HFFc6 (cell line): ENCODE measurements at regions not wholly inside any gene's neighbourhood (a gene's known extent, or its start where the extent isn't known, plus 50 kb on each side); places are given as distances from the start of the nearest gene placed in this dataset.

Experiments used
- DNase-seq: peaks from one replicate; pipeline ENCODE4 v3.0.0-alpha.2; 2018
- H3K27ac Mint-ChIP-seq: 2 replicates; pipeline ENCODE4 v1.8.0; 2020; ENCODE audit warnings: mild to moderate bottlenecking, mixed read lengths
- H3K27me3 Mint-ChIP-seq: 2 replicates; pipeline ENCODE4 v1.8.0; 2021; ENCODE audit warnings: mild to moderate bottlenecking, moderate library complexity, mixed read lengths; ENCODE audit not compliant: insufficient read depth
- H3K36me3 Mint-ChIP-seq: 2 replicates; pipeline ENCODE4 v1.8.0; 2021; ENCODE audit warnings: low read depth, mixed read lengths
- H3K4me1 Mint-ChIP-seq: 2 replicates; pipeline ENCODE4 v1.8.0; 2020; ENCODE audit warnings: low read depth, mixed read lengths
- H3K4me3 Mint-ChIP-seq: 2 replicates; pipeline ENCODE4 v1.8.0; 2020; ENCODE audit warnings: mild to moderate bottlenecking, moderate library complexity, mixed read lengths
- H3K9me3 Mint-ChIP-seq: 2 replicates; pipeline ENCODE4 v1.8.0; 2020; ENCODE audit warnings: mild to moderate bottlenecking, mixed read lengths
- TF ChIP-seq, protein P1 (sequence below): fragments of 200-600 bp; sonication (generic); IDR thresholded peaks from 2 replicates; pipeline ENCODE4 v1.5.0; 2021; ENCODE audit warnings: antibody characterized with exemption, mild to moderate bottlenecking

DNA sequence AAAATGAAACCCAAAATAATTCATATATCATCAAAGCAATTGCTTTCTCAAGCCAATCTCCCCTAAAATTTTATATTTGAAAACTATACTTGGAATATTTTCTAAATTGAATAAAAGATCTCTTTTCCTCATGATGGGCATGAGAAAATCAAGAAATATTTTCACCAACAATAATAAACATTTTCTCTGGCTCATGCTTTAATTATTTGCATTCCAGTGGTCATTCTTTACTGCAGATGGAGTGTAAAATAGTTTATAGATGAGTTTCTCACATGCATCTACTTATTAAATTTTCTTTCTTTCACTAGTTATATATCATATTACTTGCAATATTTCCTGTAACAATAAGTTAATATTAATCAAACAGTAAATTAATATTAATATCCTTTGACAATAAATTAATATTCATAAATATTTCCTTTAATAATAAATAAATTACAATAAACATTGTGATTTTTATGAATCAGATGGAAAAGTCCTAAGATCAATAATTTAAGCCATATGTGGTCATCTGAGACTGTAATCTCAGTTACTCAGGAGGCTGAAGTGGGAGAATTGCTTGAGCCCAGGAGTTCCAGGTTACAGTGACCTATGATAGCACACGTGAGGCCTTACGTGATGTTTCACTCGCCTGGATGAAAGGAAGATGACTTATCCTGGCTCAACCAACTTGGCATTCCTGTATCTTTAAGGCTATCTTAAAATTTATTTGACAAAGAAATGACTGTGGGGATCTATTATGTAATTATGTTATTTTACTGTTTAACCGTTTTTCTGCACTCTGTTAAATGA is 958.8 kb downstream of the ZPLD1 start:
- TF ChIP-seq, protein P1, sequence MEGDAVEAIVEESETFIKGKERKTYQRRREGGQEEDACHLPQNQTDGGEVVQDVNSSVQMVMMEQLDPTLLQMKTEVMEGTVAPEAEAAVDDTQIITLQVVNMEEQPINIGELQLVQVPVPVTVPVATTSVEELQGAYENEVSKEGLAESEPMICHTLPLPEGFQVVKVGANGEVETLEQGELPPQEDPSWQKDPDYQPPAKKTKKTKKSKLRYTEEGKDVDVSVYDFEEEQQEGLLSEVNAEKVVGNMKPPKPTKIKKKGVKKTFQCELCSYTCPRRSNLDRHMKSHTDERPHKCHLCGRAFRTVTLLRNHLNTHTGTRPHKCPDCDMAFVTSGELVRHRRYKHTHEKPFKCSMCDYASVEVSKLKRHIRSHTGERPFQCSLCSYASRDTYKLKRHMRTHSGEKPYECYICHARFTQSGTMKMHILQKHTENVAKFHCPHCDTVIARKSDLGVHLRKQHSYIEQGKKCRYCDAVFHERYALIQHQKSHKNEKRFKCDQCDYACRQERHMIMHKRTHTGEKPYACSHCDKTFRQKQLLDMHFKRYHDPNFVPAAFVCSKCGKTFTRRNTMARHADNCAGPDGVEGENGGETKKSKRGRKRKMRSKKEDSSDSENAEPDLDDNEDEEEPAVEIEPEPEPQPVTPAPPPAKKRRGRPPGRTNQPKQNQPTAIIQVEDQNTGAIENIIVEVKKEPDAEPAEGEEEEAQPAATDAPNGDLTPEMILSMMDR, result no peak
- Mint-ChIP-seq H3K27ac (no peak overlapping the region), H3K36me3 (no peaks in the 10 kb centered on the region), H3K9me3 (peaks cover 11% of the 10 kb centered on the region), H3K4me3 (no peak overlapping the region), H3K4me1 (no peaks in the 10 kb centered on the region), H3K27me3 (no peaks in the 10 kb centered on the region)
- DNase-seq, result no peak

DNA sequence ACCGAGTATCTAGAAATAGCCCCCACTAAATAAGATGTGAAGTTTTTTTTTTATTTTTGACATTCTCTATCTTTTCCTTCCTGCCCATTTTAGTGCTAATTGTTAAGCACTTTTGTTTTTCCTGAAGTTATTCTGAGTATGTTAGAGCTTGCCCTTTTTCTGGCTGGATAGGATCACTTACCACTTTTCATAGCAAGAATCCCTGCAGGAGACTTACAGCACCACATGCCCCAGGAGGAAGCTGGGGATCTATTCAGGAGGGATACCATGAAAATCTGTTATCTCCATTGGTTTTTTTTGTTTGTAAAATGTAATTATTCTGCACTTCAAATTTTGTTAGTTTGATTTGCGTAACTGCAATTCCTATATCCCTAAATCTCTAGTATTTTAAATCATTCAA is 968.4 kb downstream of the ZPLD1 start:
- TF ChIP-seq, protein P1, result no peak
- H3K4me1 Mint-ChIP-seq, result no peaks in the 10 kb centered on the region
- H3K9me3 Mint-ChIP-seq, result peaks cover 14% of the 10 kb centered on the region
- 0 out of 2 replicates have a peak, but pooled peaks cover 4% of the 10 kb centered on the region for H3K36me3 Mint-ChIP-seq
- no peak overlapping the region for H3K4me3 Mint-ChIP-seq
- no peak overlapping the region for H3K27ac Mint-ChIP-seq
- DNase-seq, result no peak
- H3K27me3 Mint-ChIP-seq, result no peaks in the 10 kb centered on the region

DNA sequence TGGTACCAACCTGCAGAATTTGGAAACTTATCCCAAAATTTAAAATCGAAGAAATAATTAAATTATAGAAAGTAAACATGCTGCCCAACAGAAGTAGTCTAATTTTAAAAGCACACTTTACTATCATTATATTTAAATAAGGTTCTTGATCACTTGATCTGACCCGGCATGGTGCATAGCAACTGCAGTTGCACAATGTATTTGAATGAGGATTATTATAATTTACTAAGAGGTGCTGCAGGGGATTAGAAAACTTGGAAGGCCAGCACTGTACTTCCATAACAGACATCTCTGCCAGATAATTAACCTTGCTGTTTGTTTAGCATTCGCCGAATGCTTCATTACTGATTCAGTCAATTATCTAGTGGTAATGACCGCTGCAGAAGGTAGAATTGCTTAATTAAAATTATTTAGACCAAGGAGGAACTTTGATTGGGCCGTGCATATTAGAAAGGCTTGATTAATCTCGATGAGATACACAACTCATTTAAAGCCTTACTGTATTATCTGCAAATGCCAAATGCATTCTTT is 971.6 kb downstream of the ZPLD1 start:
- no peak for DNase-seq
- H3K36me3 Mint-ChIP-seq, result no peaks in the 10 kb centered on the region
- H3K27ac Mint-ChIP-seq, result no peak overlapping the region
- H3K9me3 Mint-ChIP-seq, result peaks cover 4% of the 10 kb centered on the region; the same call in 1 of the 2 replicates
- H3K27me3 Mint-ChIP-seq, result no peaks in the 10 kb centered on the region
- H3K4me1 Mint-ChIP-seq, result no peaks in the 10 kb centered on the region
- H3K4me3 Mint-ChIP-seq, result no peak overlapping the region
- TF ChIP-seq, protein P1, result no peak

DNA sequence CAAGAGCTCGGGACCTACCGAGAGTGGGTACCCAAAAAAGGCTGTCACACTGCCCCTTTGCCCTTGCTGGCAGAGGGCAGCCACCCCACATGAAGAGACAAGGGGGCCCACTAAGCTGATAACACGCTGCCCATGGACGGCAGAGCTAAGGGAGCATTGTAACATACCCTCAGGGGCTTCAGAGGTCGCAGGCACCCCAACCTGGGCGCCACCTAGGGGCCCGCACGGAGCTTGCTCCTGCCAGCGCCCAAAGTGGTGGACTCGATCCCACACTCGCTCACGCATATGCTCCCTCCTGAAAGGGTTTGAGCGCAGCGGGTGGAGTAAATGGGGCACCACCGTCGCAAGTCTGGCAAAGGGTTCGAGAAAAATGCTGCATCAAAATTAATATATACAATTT is 975.4 kb downstream of the ZPLD1 start:
- no peak overlapping the region for H3K27ac Mint-ChIP-seq
- TF ChIP-seq, protein P1, result no peak
- H3K4me1 Mint-ChIP-seq, result no peaks in the 10 kb centered on the region
- H3K27me3 Mint-ChIP-seq, result no peaks in the 10 kb centered on the region
- no peak for DNase-seq
- no peaks in the 10 kb centered on the region for H3K36me3 Mint-ChIP-seq
- H3K9me3 Mint-ChIP-seq, result no peaks in the 10 kb centered on the region
- H3K4me3 Mint-ChIP-seq, result no peak overlapping the region

DNA sequence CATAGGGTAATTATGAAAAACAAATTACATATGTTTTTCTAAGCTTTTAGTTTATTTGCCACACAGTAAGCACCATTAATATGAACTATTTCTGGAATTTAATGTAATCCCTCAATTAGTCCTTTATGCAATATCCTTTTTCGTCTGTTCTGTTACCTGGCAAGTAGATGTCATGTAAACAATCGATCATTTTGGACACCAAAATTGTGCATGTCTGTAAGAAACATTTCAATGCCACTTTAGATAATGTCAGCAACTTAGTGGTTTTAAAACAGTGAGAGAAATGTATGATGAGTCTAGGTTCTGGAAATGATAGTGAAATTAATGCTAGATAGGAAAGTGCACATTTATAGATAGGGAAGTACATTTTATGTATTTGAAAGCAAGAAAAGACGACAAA is 986.6 kb downstream of the ZPLD1 start:
- no peak overlapping the region for H3K4me3 Mint-ChIP-seq
- no peaks in the 10 kb centered on the region for H3K36me3 Mint-ChIP-seq
- TF ChIP-seq, protein P1, result no peak
- no peaks in the 10 kb centered on the region for H3K27me3 Mint-ChIP-seq
- peaks cover 13% of the 10 kb centered on the region; the same call in 1 of the 2 replicates for H3K9me3 Mint-ChIP-seq
- H3K27ac Mint-ChIP-seq, result no peak overlapping the region
- H3K4me1 Mint-ChIP-seq, result no peaks in the 10 kb centered on the region
- DNase-seq, result no peak
